ENCODE measurements at regions not wholly inside any gene's neighbourhood (a gene's known extent, or its start where the extent isn't known, plus 50 kb on each side); places are given as distances from the start of the nearest gene placed in this dataset.
A peak's percentile ranks its signal among the peaks of the same experiment; 100 is the strongest.

GRCh38 chr16:85200471-85201278 is 88.4 kb upstream of the CIBAR2 start (continued):
- no peak for TF ChIP-seq PLSCR1 (CRISPR knock-in tag; IDR thresholded peaks at IDR 0.05; ENCODE audit: borderline replicate concordance)
- TF ChIP-seq ZNF296 (CRISPR knock-in tag; conservative IDR thresholded peaks at IDR 0.05), result no peak
- no peak for TF ChIP-seq E2F1 (CRISPR knock-in tag; IDR thresholded peaks at IDR 0.05)
- TF ChIP-seq SOX6 (IDR thresholded peaks at IDR 0.05), result no peak
- TF ChIP-seq SOX6 (CRISPR knock-in tag; IDR thresholded peaks at IDR 0.05), result peak; percentile 61
- TF ChIP-seq RARA (CRISPR knock-in tag; IDR thresholded peaks at IDR 0.05), result peak; percentile 82

GRCh38 chr16:85201574-85201973 is 89.3 kb upstream of the CIBAR2 start:
- H2AFZ ChIP-seq (ENCODE audit: low read length), result no peak overlapping the region
- H3K27me3 ChIP-seq (ENCODE audit: control insufficient read depth in 1 of 2, insufficient read depth in 2 of 2, low read length in 2 of 2), result peaks cover 0 to 2% of the 10 kb centered on the region in 2 experiments; a peak in 1 of 5 replicates
- no peak overlapping the region for H3K9ac ChIP-seq (ENCODE audit: insufficient read depth, low read depth, low read length)
- ATAC-seq (no peak), FAIRE-seq (no peak), DNase-seq (ENCODE audit: low spot score) (no peak)
- 81% methylated on average over 8 of the region's 8 CpGs for WGBS (ENCODE audit: low lambda C conversion rate)
- no peak overlapping the region for H3K4me3 ChIP-seq (replicated peaks in 1 of 3; ENCODE audit: insufficient read depth in 1 of 3, low read depth in 2 of 3, low read length in 3 of 3)
- in situ Hi-C loops (cut with HindIII; ENCODE audit: extremely low pct_ligation_motif_present, low pct_unique_long_range_greater_than_20kb), result no loop called here
- ChIA-PET CTCF (ENCODE audit: low intra/inter-chr PET ratio, low total read pairs) (no interaction called here), POLR2A (interaction anchor here (1.1 to 1.3 kb wide), 2 partner anchors 11 to 13 kb away, joined by 3 read pairs; no protein-coding TSS in a partner anchor)
- no peaks in the 10 kb centered on the region for H3K9me3 ChIP-seq (ENCODE audit: low read length)
- no TSS peak for BruUV-seq (replicated peaks)
- intact Hi-C loops (cut with micrococcal nuclease; ENCODE audit: unreplicated experiment), result no loop called here
- H4K20me1 ChIP-seq (ENCODE audit: insufficient read depth, low read length), result no peaks in the 10 kb centered on the region
- H3K27ac ChIP-seq (ENCODE audit: extremely low read length, insufficient read depth, low read length), result no peak overlapping the region
- no peaks in the 10 kb centered on the region for H3K36me3 ChIP-seq (replicated peaks in 1 of 2; ENCODE audit: control insufficient read depth in 1 of 2, insufficient read depth in 2 of 2, low read length in 2 of 2)
- H3K4me2 ChIP-seq (ENCODE audit: low read depth, low read length), result 0 out of 2 replicates have a peak overlapping the region, but pooled peaks have one; percentile 66
- H3K79me2 ChIP-seq (ENCODE audit: insufficient read depth, low read length), result no peaks in the 10 kb centered on the region
- peaks cover 96% of the 10 kb centered on the region for H3K4me1 ChIP-seq (ENCODE audit: insufficient read depth, low read length)
- TF ChIP-seq DBP (CRISPR knock-in tag; IDR thresholded peaks at IDR 0.05; ENCODE audit: not compliant biosample characterization) (no peak), ATRX (CRISPR knock-in tag; IDR thresholded peaks at IDR 0.05; ENCODE audit: borderline replicate concordance) (no peak), ZFX (CRISPR knock-in tag; IDR thresholded peaks at IDR 0.05; ENCODE audit: low read depth) (0 out of 2 replicates have a peak, but pooled peaks have one; percentile 13), RFX1 (IDR thresholded peaks at IDR 0.05) (no peak), ZNF782 (CRISPR knock-in tag; IDR thresholded peaks at IDR 0.05; ENCODE audit: borderline replicate concordance) (no peak), ZBTB3 (CRISPR knock-in tag; IDR thresholded peaks at IDR 0.05; ENCODE audit: borderline replicate concordance, low read depth) (no peak)
- TF ChIP-seq, protein P1, sequence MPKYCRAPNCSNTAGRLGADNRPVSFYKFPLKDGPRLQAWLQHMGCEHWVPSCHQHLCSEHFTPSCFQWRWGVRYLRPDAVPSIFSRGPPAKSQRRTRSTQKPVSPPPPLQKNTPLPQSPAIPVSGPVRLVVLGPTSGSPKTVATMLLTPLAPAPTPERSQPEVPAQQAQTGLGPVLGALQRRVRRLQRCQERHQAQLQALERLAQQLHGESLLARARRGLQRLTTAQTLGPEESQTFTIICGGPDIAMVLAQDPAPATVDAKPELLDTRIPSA (CRISPR knock-in tag; IDR thresholded peaks at IDR 0.05; ENCODE audit: borderline replicate concordance), result 0 out of 2 replicates have a peak, but pooled peaks have one; percentile 10
- TF ChIP-seq, protein P2, sequence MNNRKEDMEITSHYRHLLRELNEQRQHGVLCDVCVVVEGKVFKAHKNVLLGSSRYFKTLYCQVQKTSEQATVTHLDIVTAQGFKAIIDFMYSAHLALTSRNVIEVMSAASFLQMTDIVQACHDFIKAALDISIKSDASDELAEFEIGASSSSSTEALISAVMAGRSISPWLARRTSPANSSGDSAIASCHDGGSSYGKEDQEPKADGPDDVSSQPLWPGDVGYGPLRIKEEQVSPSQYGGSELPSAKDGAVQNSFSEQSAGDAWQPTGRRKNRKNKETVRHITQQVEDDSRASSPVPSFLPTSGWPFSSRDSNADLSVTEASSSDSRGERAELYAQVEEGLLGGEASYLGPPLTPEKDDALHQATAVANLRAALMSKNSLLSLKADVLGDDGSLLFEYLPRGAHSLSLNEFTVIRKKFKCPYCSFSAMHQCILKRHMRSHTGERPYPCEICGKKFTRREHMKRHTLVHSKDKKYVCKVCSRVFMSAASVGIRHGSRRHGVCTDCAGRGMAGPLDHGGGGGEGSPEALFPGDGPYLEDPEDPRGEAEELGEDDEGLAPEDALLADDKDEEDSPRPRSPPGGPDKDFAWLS (CRISPR knock-in tag; IDR thresholded peaks at IDR 0.05; ENCODE audit: borderline replicate concordance), result no peak
- TF ChIP-seq, protein P3, sequence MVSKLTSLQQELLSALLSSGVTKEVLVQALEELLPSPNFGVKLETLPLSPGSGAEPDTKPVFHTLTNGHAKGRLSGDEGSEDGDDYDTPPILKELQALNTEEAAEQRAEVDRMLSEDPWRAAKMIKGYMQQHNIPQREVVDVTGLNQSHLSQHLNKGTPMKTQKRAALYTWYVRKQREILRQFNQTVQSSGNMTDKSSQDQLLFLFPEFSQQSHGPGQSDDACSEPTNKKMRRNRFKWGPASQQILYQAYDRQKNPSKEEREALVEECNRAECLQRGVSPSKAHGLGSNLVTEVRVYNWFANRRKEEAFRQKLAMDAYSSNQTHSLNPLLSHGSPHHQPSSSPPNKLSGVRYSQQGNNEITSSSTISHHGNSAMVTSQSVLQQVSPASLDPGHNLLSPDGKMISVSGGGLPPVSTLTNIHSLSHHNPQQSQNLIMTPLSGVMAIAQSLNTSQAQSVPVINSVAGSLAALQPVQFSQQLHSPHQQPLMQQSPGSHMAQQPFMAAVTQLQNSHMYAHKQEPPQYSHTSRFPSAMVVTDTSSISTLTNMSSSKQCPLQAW (CRISPR knock-in tag; IDR thresholded peaks at IDR 0.05), result no peak
